GM12878 (cell line): ENCODE measurements at regions not wholly inside any gene's neighbourhood (a gene's known extent, or its start where the extent isn't known, plus 50 kb on each side); places are given as distances from the start of the nearest gene placed in this dataset.

Experiments used
- ATAC-seq: fragments of 200-7000 bp; cut with Tn5 transposase; 3 replicates; pipeline ENCODE4 v1.9.1; 2020; ENCODE audit warnings: mild to moderate bottlenecking, moderate library complexity
- BruUV-seq: library from RNA; stranded (reverse); fragments of 400-500 nt; replicated peaks from 2 replicates; lab custom pipeline; 2021; lab: Mats Ljungman, UMichigan
- CTCF ChIA-PET: fragments of 300-600 bp; sonication (Branson Sonifier 250); formaldehyde crosslinking; extraction: SDS; loops from one replicate; lab custom pipeline; 2021; ENCODE audit warnings: inconsistent platforms; lab: Yijun Ruan, JAX
- POLR2A ChIA-PET: fragments of 350-600 bp; formaldehyde crosslinking; extraction: SDS; loops from one replicate; lab custom pipeline; 2021; ENCODE audit warnings: inconsistent platforms; lab: Charles Lee
- RAD21 ChIA-PET: fragments of 300-600 bp; sonication (Branson Sonifier 250); formaldehyde crosslinking; loops from one replicate; lab custom pipeline; 2023; ENCODE audit warnings: antibody characterized with exemption; ENCODE audit not compliant: unreplicated experiment; lab: Charles Lee
- SMC1A ChIA-PET: fragments of 300-600 bp; sonication (Branson Sonifier 250); formaldehyde crosslinking; loops from one replicate; lab custom pipeline; 2023; ENCODE audit not compliant: unreplicated experiment, uncharacterized antibody; lab: Charles Lee
- DNase-seq: peaks from one replicate; pipeline ENCODE4 v3.0.0-alpha.2; 2011; ENCODE audit warnings: low read depth, low spot score
- FAIRE-seq: peaks from 3 replicates; lab custom pipeline; 2011; peaks lifted over from hg19 to GRCh38; lab: Jason Lieb, UNC
- H2AFZ ChIP-seq: 2 replicates; pipeline ENCODE4 v1.6.0; 2011; ENCODE audit warnings: low read depth, low read length, control low read depth; ENCODE audit not compliant: control insufficient read depth
- H3K27ac ChIP-seq: 2 replicates; pipeline ENCODE4 v1.5.1; 2011; ENCODE audit warnings: control low read depth; ENCODE audit not compliant: control insufficient read depth, insufficient read depth
- H3K27me3 ChIP-seq, 2 experiments: replicated peaks in 1 of 2; 2 replicates each; pipeline versions ENCODE4 v1.6.0 to v1.6.1; 2011; ENCODE audit warnings: low read length in 1 of 2; ENCODE audit not compliant: control insufficient read depth in 2 of 2, insufficient read depth in 2 of 2
- H3K36me3 ChIP-seq, 2 experiments: 2 replicates each; pipeline ENCODE4 v1.5.1; 2011; ENCODE audit warnings: low read length in 1 of 2; ENCODE audit not compliant: control insufficient read depth in 2 of 2, insufficient read depth in 2 of 2
- H3K4me1 ChIP-seq: 2 replicates; pipeline ENCODE4 v1.6.1; 2011; ENCODE audit warnings: mild to moderate bottlenecking, low read length, moderate library complexity, mixed read lengths; ENCODE audit not compliant: control insufficient read depth, insufficient read depth
- H3K4me2 ChIP-seq: 2 replicates; pipeline ENCODE4 v1.6.0; 2011; ENCODE audit warnings: control low read depth; ENCODE audit not compliant: control insufficient read depth, insufficient read depth
- H3K4me3 ChIP-seq: fragments of 200-600 bp; sonication (generic); 2 replicates; pipeline ENCODE4 v1.5.1; 2016
- H3K79me2 ChIP-seq: 2 replicates; pipeline ENCODE4 v1.6.0; 2011; ENCODE audit warnings: low read length; ENCODE audit not compliant: control insufficient read depth, insufficient read depth
- H3K9ac ChIP-seq: 2 replicates; pipeline ENCODE4 v1.8.0; 2011; ENCODE audit warnings: low read length, control low read depth, mixed read lengths; ENCODE audit not compliant: control insufficient read depth, insufficient read depth
- H3K9me3 ChIP-seq: replicated peaks from 3 replicates; pipeline ENCODE4 v1.5.1; 2011; ENCODE audit warnings: mild to moderate bottlenecking, low read length; ENCODE audit not compliant: control insufficient read depth, insufficient read depth
- H4K20me1 ChIP-seq: 2 replicates; pipeline ENCODE4 v1.6.0; 2011; ENCODE audit not compliant: control insufficient read depth, insufficient read depth
- CHD4 ChIP-seq: fragments of 200-600 bp; sonication (generic); IDR thresholded peaks from 2 replicates; pipeline ENCODE4 v1.6.1; 2016; ENCODE audit warnings: mild to moderate bottlenecking
- NR2C2 ChIP-seq: IDR thresholded peaks from 2 replicates; pipeline ENCODE4 v1.6.1; 2011; ENCODE audit warnings: borderline replicate concordance, low read depth; ENCODE audit not compliant: control insufficient read depth, insufficient read length
- SUZ12 ChIP-seq: fragments of 200-600 bp; sonication (generic); IDR thresholded peaks from one replicate; pipeline ENCODE4 v1.6.1; 2018; ENCODE audit warnings: antibody characterized with exemption, mild to moderate bottlenecking; ENCODE audit not compliant: unreplicated experiment
- TBL1XR1 ChIP-seq: IDR thresholded peaks from 2 replicates; pipeline ENCODE4 v1.6.1; 2012; ENCODE audit warnings: low read depth, low read length, improper control_type of control experiment
- in situ Hi-C: fragments of 300-500 bp; cut with MboI; formaldehyde crosslinking; loops from 9 replicates; pipeline ENCODE4 v1.14.3; 2018; ENCODE audit warnings: mixed read lengths
- intact Hi-C: fragments of 100-400 bp; cut with micrococcal nuclease; formaldehyde crosslinking; loops from one replicate; pipeline ENCODE4 v1.14.2; 2022; ENCODE audit not compliant: unreplicated experiment
- TF ChIP-seq, protein P1 (sequence below): fragments of 450-650 bp; IDR thresholded peaks from 2 replicates; pipeline ENCODE4 v1.6.1; 2018; ENCODE audit warnings: mild to moderate bottlenecking, low read depth, moderate library complexity; ENCODE audit not compliant: partially characterized antibody
- TF ChIP-seq, protein P2 (sequence below): fragments of 150-350 bp; IDR thresholded peaks from 2 replicates; pipeline ENCODE4 v1.6.1; 2016; ENCODE audit warnings: low read depth, low read length
- TF ChIP-seq, protein P3 (sequence below): IDR thresholded peaks from 2 replicates; pipeline ENCODE4 v1.6.1; 2012; ENCODE audit warnings: low read depth, low read length, improper control_type of control experiment
- TF ChIP-seq, protein P4 (sequence below): fragments of 450-650 bp; IDR thresholded peaks from 2 replicates; pipeline ENCODE4 v1.6.1; 2017; ENCODE audit warnings: mild to moderate bottlenecking, low read depth, inconsistent platforms; ENCODE audit not compliant: poor library complexity, severe bottlenecking

DNA sequence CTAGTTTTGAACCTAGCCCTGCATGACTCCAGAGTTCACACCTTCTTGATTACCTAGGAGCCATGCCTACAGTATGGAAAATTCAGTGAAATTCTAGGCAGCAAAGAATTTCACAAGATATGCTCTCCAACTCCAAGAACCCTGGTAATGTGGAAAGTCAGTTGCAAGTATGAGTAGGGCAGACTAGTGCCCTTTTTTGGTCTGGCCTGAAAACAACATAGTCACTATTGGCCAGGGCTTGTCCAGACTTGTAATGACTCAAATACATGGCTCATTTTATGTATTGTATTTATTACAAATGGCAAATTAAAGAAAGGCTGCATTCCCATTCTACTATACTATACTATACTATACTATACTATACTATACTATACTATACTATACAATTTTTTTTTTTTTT lies 160.4 kb downstream of the ESM1 start:
- SMC1A ChIA-PET, result no interaction called here
- no peak overlapping the region for H2AFZ ChIP-seq
- intact Hi-C loops, result no loop called here
- H4K20me1 ChIP-seq, result no peaks in the 10 kb centered on the region
- CTCF ChIA-PET, result interaction anchor here (0.6 to 1.5 kb wide), 2 partner anchors 19 to 581 kb away, joined by 3 to 4 read pairs; no protein-coding TSS in a partner anchor
- H3K9me3 ChIP-seq, result no peaks in the 10 kb centered on the region
- H3K36me3 ChIP-seq, result no peaks in the 10 kb centered on the region
- FAIRE-seq (no peak), ATAC-seq (no peak)
- RAD21 ChIA-PET, result no interaction called here
- no peak overlapping the region for H3K4me2 ChIP-seq
- H3K27ac ChIP-seq, result no peak overlapping the region
- H3K9ac ChIP-seq, result no peak overlapping the region
- no TSS peak for BruUV-seq
- H3K27me3 ChIP-seq, result no peaks in the 10 kb centered on the region; a peak in 1 of 4 replicates
- H3K79me2 ChIP-seq, result no peaks in the 10 kb centered on the region
- TF ChIP-seq, protein P1, sequence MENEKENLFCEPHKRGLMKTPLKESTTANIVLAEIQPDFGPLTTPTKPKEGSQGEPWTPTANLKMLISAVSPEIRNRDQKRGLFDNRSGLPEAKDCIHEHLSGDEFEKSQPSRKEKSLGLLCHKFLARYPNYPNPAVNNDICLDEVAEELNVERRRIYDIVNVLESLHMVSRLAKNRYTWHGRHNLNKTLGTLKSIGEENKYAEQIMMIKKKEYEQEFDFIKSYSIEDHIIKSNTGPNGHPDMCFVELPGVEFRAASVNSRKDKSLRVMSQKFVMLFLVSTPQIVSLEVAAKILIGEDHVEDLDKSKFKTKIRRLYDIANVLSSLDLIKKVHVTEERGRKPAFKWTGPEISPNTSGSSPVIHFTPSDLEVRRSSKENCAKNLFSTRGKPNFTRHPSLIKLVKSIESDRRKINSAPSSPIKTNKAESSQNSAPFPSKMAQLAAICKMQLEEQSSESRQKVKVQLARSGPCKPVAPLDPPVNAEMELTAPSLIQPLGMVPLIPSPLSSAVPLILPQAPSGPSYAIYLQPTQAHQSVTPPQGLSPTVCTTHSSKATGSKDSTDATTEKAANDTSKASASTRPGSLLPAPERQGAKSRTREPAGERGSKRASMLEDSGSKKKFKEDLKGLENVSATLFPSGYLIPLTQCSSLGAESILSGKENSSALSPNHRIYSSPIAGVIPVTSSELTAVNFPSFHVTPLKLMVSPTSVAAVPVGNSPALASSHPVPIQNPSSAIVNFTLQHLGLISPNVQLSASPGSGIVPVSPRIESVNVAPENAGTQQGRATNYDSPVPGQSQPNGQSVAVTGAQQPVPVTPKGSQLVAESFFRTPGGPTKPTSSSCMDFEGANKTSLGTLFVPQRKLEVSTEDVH, result no peak
- TF ChIP-seq, protein P2, sequence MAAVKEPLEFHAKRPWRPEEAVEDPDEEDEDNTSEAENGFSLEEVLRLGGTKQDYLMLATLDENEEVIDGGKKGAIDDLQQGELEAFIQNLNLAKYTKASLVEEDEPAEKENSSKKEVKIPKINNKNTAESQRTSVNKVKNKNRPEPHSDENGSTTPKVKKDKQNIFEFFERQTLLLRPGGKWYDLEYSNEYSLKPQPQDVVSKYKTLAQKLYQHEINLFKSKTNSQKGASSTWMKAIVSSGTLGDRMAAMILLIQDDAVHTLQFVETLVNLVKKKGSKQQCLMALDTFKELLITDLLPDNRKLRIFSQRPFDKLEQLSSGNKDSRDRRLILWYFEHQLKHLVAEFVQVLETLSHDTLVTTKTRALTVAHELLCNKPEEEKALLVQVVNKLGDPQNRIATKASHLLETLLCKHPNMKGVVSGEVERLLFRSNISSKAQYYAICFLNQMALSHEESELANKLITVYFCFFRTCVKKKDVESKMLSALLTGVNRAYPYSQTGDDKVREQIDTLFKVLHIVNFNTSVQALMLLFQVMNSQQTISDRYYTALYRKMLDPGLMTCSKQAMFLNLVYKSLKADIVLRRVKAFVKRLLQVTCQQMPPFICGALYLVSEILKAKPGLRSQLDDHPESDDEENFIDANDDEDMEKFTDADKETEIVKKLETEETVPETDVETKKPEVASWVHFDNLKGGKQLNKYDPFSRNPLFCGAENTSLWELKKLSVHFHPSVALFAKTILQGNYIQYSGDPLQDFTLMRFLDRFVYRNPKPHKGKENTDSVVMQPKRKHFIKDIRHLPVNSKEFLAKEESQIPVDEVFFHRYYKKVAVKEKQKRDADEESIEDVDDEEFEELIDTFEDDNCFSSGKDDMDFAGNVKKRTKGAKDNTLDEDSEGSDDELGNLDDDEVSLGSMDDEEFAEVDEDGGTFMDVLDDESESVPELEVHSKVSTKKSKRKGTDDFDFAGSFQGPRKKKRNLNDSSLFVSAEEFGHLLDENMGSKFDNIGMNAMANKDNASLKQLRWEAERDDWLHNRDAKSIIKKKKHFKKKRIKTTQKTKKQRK, result no peak
- TF ChIP-seq CHD4 (no peak), NR2C2 (no peak), TBL1XR1 (no peak), SUZ12 (no peak)
- TF ChIP-seq, protein P3, sequence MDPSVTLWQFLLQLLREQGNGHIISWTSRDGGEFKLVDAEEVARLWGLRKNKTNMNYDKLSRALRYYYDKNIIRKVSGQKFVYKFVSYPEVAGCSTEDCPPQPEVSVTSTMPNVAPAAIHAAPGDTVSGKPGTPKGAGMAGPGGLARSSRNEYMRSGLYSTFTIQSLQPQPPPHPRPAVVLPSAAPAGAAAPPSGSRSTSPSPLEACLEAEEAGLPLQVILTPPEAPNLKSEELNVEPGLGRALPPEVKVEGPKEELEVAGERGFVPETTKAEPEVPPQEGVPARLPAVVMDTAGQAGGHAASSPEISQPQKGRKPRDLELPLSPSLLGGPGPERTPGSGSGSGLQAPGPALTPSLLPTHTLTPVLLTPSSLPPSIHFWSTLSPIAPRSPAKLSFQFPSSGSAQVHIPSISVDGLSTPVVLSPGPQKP, result no peak
- TF ChIP-seq, protein P4, sequence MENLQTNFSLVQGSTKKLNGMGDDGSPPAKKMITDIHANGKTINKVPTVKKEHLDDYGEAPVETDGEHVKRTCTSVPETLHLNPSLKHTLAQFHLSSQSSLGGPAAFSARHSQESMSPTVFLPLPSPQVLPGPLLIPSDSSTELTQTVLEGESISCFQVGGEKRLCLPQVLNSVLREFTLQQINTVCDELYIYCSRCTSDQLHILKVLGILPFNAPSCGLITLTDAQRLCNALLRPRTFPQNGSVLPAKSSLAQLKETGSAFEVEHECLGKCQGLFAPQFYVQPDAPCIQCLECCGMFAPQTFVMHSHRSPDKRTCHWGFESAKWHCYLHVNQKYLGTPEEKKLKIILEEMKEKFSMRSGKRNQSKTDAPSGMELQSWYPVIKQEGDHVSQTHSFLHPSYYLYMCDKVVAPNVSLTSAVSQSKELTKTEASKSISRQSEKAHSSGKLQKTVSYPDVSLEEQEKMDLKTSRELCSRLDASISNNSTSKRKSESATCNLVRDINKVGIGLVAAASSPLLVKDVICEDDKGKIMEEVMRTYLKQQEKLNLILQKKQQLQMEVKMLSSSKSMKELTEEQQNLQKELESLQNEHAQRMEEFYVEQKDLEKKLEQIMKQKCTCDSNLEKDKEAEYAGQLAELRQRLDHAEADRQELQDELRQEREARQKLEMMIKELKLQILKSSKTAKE, result no peak
- TF ChIP-seq, all 136 proteins: peak for 0
- DNase-seq, result no peak
- H3K4me1 ChIP-seq, result no peaks in the 10 kb centered on the region
- in situ Hi-C loops, result no loop called here
- POLR2A ChIA-PET, result no interaction called here
- H3K4me3 ChIP-seq, result no peak overlapping the region
